SK-N-SH (cell line): ENCODE measurements at regions not wholly inside any gene's neighbourhood (a gene's known extent, or its start where the extent isn't known, plus 50 kb on each side); places are given as distances from the start of the nearest gene placed in this dataset.

Experiments used
- CTCF ChIP-seq: fragments of 200-600 bp; sonication (generic); IDR thresholded peaks from 2 replicates; pipeline ENCODE4 v1.6.1; 2017; ENCODE audit warnings: antibody characterized with exemption, mild to moderate bottlenecking, moderate library complexity
- EP300 ChIP-seq, 2 experiments: IDR thresholded peaks; 2 replicates each; pipeline versions ENCODE4 v1.4.0 to v1.6.1; 2012; ENCODE audit warnings: borderline replicate concordance in 1 of 2, low read depth in 1 of 2, low read length in 1 of 2
- EZH2phosphoT487 ChIP-seq: fragments of 200-600 bp; sonication (generic); IDR thresholded peaks from 2 replicates; pipeline ENCODE4 v1.6.1; 2017; ENCODE audit warnings: low read depth, mixed run types, mild to moderate bottlenecking, antibody characterized with exemption, moderate library complexity, borderline replicate concordance
- GABPA ChIP-seq: IDR thresholded peaks from 2 replicates; pipeline ENCODE4 v1.4.0; 2012; ENCODE audit warnings: low read depth, mild to moderate bottlenecking
- MAX ChIP-seq: IDR thresholded peaks from 2 replicates; pipeline ENCODE4 v1.4.0; 2012; ENCODE audit warnings: low read depth
- POLR2AphosphoS5 ChIP-seq: IDR thresholded peaks from 2 replicates; pipeline ENCODE4 v1.6.1; 2012; ENCODE audit warnings: low read depth, low read length
- RAD21 ChIP-seq: IDR thresholded peaks from 2 replicates; pipeline ENCODE4 v1.6.1; 2012; ENCODE audit warnings: mild to moderate bottlenecking, low read length
- REST ChIP-seq: IDR thresholded peaks from 2 replicates; pipeline ENCODE4 v1.6.1; 2012; ENCODE audit warnings: mild to moderate bottlenecking, low read depth, low read length, moderate library complexity
- SIN3A ChIP-seq: IDR thresholded peaks from 2 replicates; pipeline ENCODE4 v1.6.1; 2012; ENCODE audit warnings: low read depth, mild to moderate bottlenecking, low read length, moderate library complexity, borderline replicate concordance
- USF2 ChIP-seq: fragments of 150-350 bp; IDR thresholded peaks from 2 replicates; pipeline ENCODE4 v1.6.1; 2017; ENCODE audit warnings: antibody characterized with exemption, low read length, low read depth, borderline replicate concordance

- TF ChIP-seq CTCF (no peak), SIN3A (no peak), MAX (no peak), USF2 (no peak), POLR2AphosphoS5 (no peak), REST (no peak), RAD21 (no peak), GABPA (no peak), EP300 (IDR thresholded peaks at IDR 0.05; ENCODE audit: borderline replicate concordance in 1 of 2, low read depth in 1 of 2, low read length in 1 of 2) (no peak), EZH2phosphoT487 (no peak)
These were observed 443.1 kb downstream of the AEBP2 start for GRCh38 chr12:19882346-19882745.
